ENCODE measurements at regions not wholly inside any gene's neighbourhood (a gene's known extent, or its start where the extent isn't known, plus 50 kb on each side); places are given as distances from the start of the nearest gene placed in this dataset.

- no peak for TF ChIP-seq ZNF274 (IDR thresholded peaks at IDR 0.05; ENCODE audit: low read length)
- no peak for TF ChIP-seq ZNF274 (tag by site-specific recombination; IDR thresholded peaks at IDR 0.05; ENCODE audit: borderline replicate concordance)
- no peak for TF ChIP-seq ZNF211 (tag by site-specific recombination; IDR thresholded peaks at IDR 0.05; ENCODE audit: low read depth)
Measured at GRCh38 chr2:145909175-145909755, 1389.3 kb upstream of the ZEB2 start (continued).

DNA sequence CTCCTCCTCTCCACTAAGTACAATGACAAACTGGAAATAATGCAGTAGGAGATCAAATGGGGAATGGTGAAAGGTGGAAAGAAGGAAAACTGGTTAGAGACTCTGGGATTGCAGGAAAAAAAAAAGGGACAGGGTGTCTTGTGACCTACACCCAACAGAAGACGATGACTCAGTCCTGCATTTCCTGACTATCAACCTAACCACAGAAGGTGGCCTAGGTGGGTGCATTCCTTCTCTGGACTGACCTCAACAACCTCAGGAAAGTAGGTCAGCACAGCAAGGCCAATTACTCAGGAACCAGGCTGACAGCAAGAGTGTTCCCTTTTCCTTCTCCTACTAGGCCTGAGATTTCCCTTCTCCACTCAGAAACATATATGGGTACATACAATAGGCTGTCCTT lies 1386.4 kb upstream of the ZEB2 start:
- no peak for TF ChIP-seq ZNF155 (tag by site-specific recombination; IDR thresholded peaks at IDR 0.05)
- TF ChIP-seq ZNF610 (tag by site-specific recombination; IDR thresholded peaks at IDR 0.05; ENCODE audit: borderline replicate concordance): no peak
- no peak for TF ChIP-seq PRDM4 (tag by site-specific recombination; IDR thresholded peaks at IDR 0.05)
- no peak for TF ChIP-seq GFI1B (tag by site-specific recombination; IDR thresholded peaks at IDR 0.05)
- TF ChIP-seq, protein P1, sequence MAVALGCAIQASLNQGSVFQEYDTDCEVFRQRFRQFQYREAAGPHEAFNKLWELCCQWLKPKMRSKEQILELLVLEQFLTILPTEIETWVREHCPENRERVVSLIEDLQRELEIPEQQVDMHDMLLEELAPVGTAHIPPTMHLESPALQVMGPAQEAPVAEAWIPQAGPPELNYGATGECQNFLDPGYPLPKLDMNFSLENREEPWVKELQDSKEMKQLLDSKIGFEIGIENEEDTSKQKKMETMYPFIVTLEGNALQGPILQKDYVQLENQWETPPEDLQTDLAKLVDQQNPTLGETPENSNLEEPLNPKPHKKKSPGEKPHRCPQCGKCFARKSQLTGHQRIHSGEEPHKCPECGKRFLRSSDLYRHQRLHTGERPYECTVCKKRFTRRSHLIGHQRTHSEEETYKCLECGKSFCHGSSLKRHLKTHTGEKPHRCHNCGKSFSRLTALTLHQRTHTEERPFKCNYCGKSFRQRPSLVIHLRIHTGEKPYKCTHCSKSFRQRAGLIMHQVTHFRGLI (tag by site-specific recombination; IDR thresholded peaks at IDR 0.05): no peak
- no peak for TF ChIP-seq ZNF354C (tag by site-specific recombination; IDR thresholded peaks at IDR 0.05; ENCODE audit: borderline replicate concordance, low read depth)
- TF ChIP-seq ELK4 (IDR thresholded peaks at IDR 0.05; ENCODE audit: borderline replicate concordance, low read depth, low read length): no peak
- no peak for TF ChIP-seq PATZ1 (tag by site-specific recombination; IDR thresholded peaks at IDR 0.05)
- TF ChIP-seq SP3 (tag by site-specific recombination; IDR thresholded peaks at IDR 0.05): no peak
- no peak for TF ChIP-seq INSM2 (tag by site-specific recombination; IDR thresholded peaks at IDR 0.05)
- no peaks in the 10 kb centered on the region for H3K36me3 ChIP-seq (ENCODE audit: control insufficient read depth in 2 of 2, insufficient read depth in 1 of 2, low read length in 2 of 2)
- CTCF ChIA-PET: no interaction called here

DNA sequence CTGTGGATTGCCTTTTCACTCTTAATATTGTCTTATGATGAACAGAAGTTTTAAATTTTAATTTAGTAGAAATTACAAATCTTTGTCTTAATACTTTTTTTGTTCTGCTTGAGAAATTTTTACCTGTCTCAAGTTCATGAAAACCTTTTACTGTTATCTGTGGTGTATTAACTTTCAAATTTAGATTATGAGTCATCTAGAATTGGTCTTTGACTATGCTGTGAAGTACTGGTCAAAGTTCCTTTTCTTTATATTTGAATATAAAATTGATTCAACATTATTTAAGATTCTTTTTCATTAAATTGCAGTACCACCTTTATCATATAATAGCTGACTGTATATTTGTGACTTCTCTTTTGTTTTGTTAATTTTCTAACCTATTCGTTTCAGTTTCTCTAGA lies 1385.5 kb upstream of the ZEB2 start:
- H3K27ac ChIP-seq (ENCODE audit: extremely low read depth, low read depth, low read length): no peak overlapping the region
- no peaks in the 10 kb centered on the region for H3K9me3 ChIP-seq (ENCODE audit: control insufficient read depth, insufficient read depth, low read depth, low read length)
- no peak for TF ChIP-seq ZNF76 (tag by site-specific recombination; IDR thresholded peaks at IDR 0.05; ENCODE audit: borderline replicate concordance, low read depth)
- H3K4me3 ChIP-seq (ENCODE audit: low read depth, low read length): no peak overlapping the region
- no peaks in the 10 kb centered on the region for H3K36me3 ChIP-seq (ENCODE audit: control insufficient read depth in 2 of 2, insufficient read depth in 1 of 2, low read length in 2 of 2)
- no peaks in the 10 kb centered on the region for H3K4me1 ChIP-seq (ENCODE audit: control insufficient read depth, insufficient read depth, low read length)
- ChIA-PET CTCF (no interaction called here), POLR2A (no interaction called here)

More for the DNA sequence above, 1386.4 kb upstream of the ZEB2 start:
- Histone ChIP-seq H3K4me1 (ENCODE audit: control insufficient read depth, insufficient read depth, low read length) (no peaks in the 10 kb centered on the region), H3K27ac (ENCODE audit: extremely low read depth, low read depth, low read length) (no peak overlapping the region), H3K9me3 (ENCODE audit: control insufficient read depth, insufficient read depth, low read depth, low read length) (no peaks in the 10 kb centered on the region), H3K4me3 (ENCODE audit: low read depth, low read length) (no peak overlapping the region)
- POLR2A ChIA-PET: no interaction called here

All from HEK293 (cell line).